SKM-1 (cell line): ENCODE measurements at regions not wholly inside any gene's neighbourhood (a gene's known extent, or its start where the extent isn't known, plus 50 kb on each side); places are given as distances from the start of the nearest gene placed in this dataset.

Source experiments
- DNase-seq: peaks from one replicate; lab custom pipeline; 2025; ENCODE audit not compliant: unreplicated experiment; lab: John Stamatoyannopoulos, UW

DNA sequence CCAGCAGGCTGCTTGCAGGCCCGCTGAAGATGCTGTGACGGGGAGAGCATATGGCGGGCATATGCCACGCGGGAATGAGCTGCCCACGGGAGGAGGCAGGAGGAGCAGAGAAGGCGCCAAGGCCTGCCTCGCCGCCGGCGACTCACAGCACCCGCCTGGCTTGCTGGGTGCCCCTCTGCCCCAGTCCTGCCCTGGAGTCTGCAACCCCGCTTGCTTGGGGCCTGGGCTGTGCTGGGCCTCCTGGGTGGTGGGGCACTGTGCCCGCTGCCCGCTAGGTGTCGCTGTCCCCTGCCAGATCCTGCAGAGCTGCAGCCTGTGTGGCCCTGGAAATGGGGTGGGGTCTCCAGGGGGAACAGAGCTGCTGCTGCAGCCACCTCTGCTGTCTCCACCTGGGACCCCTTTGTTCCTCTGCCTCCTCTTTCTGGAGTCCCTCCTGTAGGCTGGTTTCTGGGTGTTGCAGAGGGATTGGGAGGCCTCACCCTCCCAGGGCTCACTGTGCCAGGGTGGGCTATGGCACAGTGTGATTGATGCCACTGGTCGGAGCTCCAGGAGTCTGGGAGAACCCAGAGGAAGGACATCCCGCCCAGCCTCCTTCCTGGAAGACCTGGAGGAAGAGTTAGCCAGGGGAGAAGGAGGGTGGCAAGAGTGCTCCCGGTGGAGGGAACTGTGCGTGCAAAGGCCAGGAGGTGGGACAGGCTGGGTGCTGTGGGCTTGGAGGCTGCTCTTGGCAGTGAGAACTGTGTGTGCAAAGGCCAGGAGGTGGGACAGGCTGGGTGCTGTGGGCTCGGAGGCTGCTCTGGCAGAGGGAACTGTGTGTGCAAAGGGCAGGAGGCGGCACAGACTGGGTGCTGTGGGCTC, 141.0 kb upstream of the CIBAR2 start:
- no peak for DNase-seq

DNA sequence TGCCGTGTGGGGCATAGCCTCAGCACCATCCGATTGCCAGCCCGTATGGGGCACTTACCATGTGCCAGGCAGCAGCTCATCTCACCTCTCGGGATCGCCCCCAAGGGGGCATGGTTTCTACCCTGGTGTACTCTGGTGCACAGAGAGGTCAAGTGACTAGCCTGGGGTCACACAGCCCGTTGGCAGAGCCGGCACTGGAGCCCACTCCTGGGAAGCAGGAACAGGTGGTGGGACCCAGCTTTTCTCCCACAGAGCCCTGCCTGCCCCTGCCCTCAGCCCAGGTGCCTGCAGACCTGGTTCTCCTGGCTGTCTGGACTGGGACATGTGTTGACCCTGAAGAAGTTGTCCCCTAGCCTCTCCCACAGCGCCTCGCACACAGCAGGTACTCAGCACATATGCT, 141.8 kb upstream of the CIBAR2 start:
- DNase-seq, result no peak

GRCh38 chr16:85254921-85255320, 142.6 kb upstream of the CIBAR2 start:
- no peak for DNase-seq

GRCh38 chr16:85255777-85256176, 143.5 kb upstream of the CIBAR2 start:
- DNase-seq, result no peak

DNA sequence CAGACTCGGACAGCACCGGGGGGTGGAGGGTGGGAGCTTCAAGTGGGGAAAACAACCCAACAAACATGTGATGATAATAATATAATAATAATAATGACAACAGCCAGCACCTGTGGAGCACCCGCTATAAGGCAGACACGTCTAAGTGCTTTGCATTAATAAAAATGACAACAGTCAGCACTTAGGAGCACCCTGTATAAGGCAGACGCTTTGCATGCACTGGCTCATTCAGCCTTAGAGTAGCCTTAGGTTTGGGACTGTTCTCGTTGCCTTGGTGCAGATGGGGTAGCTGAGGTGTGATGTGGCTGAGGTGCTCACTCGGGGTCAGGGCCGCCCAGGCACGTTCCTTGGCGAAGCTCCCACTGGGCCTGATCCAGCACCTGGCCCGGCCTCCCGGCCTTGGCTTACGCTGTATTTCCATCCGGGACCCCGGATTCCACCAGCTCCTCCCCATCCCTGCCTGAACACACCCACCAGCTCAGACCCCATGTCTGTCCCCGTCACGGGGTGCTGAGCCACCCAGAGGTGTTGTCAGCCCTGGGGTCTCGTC, 144.0 kb upstream of the CIBAR2 start:
- no peak for DNase-seq

- DNase-seq, result no peak
Measured at GRCh38 chr16:85257483-85257882, 145.2 kb upstream of the CIBAR2 start.

GRCh38 chr16:85258166-85258565, 145.9 kb upstream of the CIBAR2 start:
- no peak for DNase-seq

DNA sequence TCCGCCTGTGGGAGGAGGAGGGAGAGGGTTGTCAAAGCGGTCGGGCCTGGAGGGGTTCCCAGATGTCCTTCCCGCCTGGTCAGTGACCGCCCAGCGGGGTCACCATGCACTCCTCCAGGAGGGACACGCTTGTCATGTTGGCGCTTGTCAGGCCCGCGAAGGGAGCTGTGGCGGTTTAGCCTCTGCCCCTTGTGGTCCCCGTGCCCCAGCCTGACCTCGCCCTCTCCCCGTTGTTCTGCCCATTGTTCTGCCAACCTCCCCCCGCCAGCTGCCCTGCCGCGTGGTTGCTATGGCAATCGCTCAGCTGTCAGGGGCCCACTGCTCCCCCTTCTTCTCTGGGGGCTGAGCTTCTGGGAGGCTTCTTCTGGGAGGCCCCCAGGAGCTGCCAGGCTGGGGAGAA, 146.4 kb upstream of the CIBAR2 start:
- DNase-seq, result no peak

GRCh38 chr16:85259115-85259831, 147.0 kb upstream of the CIBAR2 start:
- no peak for DNase-seq

DNA sequence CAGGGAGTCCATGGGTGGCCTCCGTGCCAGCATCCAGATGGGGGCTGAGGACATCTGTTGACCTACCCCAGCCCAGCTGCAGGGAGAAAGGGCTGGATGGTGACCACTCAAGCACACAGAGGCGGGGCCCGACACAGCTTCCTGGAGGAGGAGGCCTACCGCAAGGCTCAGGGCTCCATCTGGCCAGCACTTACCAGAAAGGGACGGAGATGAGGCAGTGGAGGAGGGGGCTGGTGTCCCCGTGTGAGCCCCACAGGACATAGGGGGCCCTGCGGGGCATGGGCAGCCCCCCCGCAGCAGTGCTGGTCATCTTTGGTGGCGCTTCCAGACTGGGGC, 147.5 kb upstream of the CIBAR2 start:
- DNase-seq, result no peak

DNA sequence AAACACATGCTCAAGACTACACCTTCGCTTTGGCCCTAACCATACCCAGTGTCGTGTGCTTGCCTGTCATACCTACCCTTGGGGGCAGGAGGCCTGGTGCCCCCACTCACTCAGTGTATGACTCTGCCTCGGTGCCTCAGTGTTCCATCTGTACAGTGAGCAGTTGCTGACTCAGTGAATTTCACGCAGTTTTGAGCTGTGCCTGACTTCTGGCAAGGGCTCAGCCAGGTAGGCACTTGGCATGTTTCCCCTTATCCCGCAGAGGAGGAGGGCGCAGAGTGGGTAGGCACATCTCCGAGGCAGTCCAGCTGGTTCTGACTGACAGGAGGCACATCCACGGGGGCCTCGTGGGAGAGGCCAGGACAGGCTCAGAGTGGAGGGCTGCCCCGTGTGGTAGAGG, 148.9 kb upstream of the CIBAR2 start:
- DNase-seq, result no peak

- no peak for DNase-seq
Measured at GRCh38 chr16:85261657-85262557, 149.6 kb upstream of the CIBAR2 start.

DNA sequence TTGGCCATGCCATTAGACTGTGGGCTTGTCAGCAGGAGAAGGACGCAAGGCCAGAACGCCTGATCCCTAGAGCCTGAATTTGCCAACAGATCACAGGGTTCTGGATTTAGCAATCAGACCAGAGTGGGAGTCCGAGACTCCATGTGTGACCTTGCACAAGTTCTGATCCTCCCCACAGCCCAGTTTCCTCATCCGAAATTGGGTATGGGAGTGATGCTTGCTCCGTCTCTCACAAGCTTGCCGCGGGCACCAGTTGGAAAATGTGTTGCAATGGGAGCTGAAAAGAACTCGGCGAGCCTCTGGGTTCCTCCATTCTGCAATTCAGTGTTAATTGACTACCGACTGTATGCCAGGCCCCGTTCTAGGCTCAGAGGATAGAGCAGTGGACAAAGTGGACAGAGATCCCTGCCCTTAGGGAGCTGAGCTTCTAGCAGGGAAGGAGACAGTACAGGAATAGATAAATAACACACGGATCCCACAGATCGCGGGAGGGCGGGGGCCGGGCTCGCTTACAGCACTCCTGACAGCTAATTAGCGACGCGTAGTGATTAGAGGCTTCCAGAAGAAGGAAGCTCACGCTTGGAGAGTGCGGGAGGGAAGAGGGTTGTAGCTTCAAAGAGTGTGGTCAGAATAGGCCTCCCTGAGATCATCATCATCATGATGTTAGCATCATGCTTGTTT, 150.4 kb upstream of the CIBAR2 start:
- no peak for DNase-seq

GRCh38 chr16:85263239-85263585, 150.9 kb upstream of the CIBAR2 start:
- DNase-seq, result no peak

DNA sequence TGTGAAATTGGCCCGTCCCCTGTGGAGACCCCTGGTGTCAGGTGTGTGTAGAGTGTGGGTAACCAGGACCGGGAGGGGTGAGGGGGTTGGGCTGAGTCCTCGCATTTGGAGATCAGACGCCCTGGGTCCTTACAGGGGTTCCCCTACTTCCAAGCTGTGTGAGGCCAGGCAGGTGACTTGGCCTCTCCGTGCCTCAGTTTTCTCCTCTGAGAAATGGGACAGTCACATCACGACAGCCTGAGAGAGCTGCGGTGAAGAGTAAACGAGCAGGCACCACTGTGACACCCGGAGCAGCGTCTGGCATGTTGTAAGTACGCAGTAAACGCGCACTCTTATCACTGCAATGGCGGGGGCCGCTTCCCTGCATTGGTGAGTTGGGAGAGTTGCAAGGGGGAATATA, 152.5 kb upstream of the CIBAR2 start:
- no peak for DNase-seq

- DNase-seq, result no peak
Measured at GRCh38 chr16:85265161-85265784, 153.0 kb upstream of the CIBAR2 start.

DNA sequence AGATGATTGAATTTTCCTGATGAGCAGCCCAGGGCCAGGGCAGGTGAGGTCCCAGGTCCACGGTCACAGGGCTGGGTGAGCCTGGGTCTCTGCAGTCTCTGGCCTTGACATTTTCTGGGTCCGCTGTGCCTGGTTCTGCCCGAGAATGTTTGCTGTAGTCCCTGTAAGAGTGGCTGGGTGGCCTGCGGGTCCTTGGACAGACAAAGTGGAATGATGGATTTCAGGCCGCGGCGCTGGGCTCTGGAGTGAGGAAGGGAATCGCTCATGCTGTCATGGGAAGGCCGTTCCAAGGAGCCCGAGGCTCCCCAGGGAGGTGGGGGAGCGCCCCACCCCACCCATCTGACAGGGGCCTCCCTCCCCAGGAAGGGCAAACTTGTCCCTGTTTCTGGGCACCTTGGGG, 153.5 kb upstream of the CIBAR2 start:
- DNase-seq, result no peak

DNA sequence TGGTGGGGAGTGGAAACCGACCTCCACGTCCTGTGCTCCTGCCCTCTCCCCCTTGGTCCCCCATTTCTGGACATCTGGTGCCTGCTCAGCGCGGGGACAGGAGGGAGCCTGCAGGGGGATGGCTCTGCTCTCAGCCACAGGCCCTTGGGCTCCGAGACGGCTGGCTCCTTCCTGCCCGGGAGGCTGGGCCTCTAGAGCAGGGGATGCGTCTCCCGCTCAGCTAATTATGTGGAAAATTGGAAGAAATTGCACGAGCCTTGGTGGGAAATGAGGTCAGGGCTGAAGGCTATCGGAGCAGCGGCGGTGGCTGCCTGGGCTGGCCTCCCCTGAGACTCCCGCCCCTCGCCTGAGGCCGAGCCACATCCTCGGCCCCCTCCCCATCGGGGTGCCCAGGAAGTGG, 154.6 kb upstream of the CIBAR2 start:
- no peak for DNase-seq

- no peak for DNase-seq
Measured at GRCh38 chr16:85267414-85267945, 155.2 kb upstream of the CIBAR2 start.

DNA sequence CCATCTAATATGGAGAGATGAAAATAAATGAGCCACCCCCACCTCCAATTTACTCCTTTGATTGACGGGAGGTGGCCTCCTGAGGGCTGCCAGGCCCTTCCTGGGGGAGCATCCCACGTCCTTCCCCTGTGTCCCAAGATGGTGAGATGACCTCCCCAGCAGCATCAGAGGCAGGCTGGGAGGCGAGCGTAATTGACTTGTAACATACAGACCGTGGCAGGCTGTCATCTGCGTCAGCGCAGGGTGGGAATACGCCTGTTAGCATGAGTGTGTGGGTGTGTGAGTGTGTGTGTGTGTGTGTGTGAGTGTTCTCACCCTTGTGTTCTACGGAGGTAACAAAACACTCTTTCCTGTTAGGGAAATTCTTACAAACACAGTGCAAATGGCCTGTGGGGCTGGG, 156.9 kb upstream of the CIBAR2 start:
- no peak for DNase-seq
